ENCODE measurements at regions not wholly inside any gene's neighbourhood (a gene's known extent, or its start where the extent isn't known, plus 50 kb on each side); places are given as distances from the start of the nearest gene placed in this dataset.

DNA sequence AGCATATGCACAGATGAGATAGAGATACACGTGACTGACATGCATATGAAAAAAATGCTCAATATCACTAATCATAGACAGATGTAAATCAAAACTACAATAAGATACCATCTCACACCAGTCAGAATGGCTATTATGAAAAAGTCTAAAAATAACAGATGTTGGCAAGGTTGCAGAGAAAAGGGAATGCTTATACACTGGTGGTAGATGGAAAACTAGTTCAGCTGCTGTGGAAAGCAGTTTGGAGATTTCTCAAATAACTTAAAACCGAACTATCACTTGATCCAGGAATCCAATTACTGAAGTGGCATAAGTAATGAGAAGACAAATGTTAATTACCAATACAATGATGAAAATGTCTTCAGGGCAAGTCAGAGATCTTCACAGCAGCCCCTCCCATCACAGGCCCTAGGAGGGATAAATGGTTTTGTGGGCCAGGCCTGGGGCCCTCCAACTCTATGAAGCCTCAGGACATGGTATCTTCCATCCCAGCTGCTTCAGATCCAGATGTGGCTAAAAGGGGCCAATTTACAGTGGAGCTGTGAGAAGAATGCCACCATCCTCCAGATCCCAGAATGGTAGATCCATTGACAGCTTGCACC lies 71.4 kb upstream of the PLSCR4 start:
- TF ChIP-seq, protein P1, sequence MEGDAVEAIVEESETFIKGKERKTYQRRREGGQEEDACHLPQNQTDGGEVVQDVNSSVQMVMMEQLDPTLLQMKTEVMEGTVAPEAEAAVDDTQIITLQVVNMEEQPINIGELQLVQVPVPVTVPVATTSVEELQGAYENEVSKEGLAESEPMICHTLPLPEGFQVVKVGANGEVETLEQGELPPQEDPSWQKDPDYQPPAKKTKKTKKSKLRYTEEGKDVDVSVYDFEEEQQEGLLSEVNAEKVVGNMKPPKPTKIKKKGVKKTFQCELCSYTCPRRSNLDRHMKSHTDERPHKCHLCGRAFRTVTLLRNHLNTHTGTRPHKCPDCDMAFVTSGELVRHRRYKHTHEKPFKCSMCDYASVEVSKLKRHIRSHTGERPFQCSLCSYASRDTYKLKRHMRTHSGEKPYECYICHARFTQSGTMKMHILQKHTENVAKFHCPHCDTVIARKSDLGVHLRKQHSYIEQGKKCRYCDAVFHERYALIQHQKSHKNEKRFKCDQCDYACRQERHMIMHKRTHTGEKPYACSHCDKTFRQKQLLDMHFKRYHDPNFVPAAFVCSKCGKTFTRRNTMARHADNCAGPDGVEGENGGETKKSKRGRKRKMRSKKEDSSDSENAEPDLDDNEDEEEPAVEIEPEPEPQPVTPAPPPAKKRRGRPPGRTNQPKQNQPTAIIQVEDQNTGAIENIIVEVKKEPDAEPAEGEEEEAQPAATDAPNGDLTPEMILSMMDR (conservative IDR thresholded peaks at IDR 0.05; ENCODE audit: low read length) = no peak
- TF ChIP-seq EZH2phosphoT487 (IDR thresholded peaks at IDR 0.05; ENCODE audit: borderline replicate concordance, low read depth, low read length) = no peak
